Keratinocyte (primary cell): ENCODE measurements at regions not wholly inside any gene's neighbourhood (a gene's known extent, or its start where the extent isn't known, plus 50 kb on each side); places are given as distances from the start of the nearest gene placed in this dataset.

Experiments
- DNase-seq: peaks from one replicate; pipeline ENCODE4 v3.0.0-alpha.2; 2011; ENCODE audit warnings: low read depth, missing footprints, low spot score
- FAIRE-seq: peaks from 2 replicates; lab custom pipeline; 2011; peaks lifted over from hg19 to GRCh38; lab: Jason Lieb, UNC
- H2AFZ ChIP-seq: 2 replicates; pipeline ENCODE4 v1.6.0; 2012; ENCODE audit warnings: low read length, control low read depth, inconsistent platforms; ENCODE audit not compliant: control insufficient read depth
- H3K27ac ChIP-seq: 2 replicates; pipeline ENCODE4 v1.5.1; 2011; ENCODE audit warnings: low read length; ENCODE audit not compliant: control insufficient read depth, insufficient read depth
- H3K27me3 ChIP-seq: 3 replicates; pipeline ENCODE4 v1.6.0; 2011; ENCODE audit warnings: low read length; ENCODE audit not compliant: control insufficient read depth, insufficient read depth; ENCODE audit errors: extremely low read depth
- H3K36me3 ChIP-seq, 2 experiments: 2 replicates in 1 of 2; 3 replicates in 1 of 2; pipeline ENCODE4 v1.5.1; 2011; ENCODE audit warnings: low read length in 2 of 2, mild to moderate bottlenecking in 1 of 2; ENCODE audit not compliant: control insufficient read depth in 2 of 2, insufficient read depth in 2 of 2; ENCODE audit errors: extremely low read depth in 1 of 2
- H3K4me1 ChIP-seq: 3 replicates; pipeline ENCODE4 v1.5.1; 2011; ENCODE audit warnings: low read length; ENCODE audit not compliant: control insufficient read depth, insufficient read depth; ENCODE audit errors: extremely low read depth
- H3K4me2 ChIP-seq: 3 replicates; pipeline ENCODE4 v1.6.0; 2011; ENCODE audit warnings: low read depth, low read length; ENCODE audit not compliant: control insufficient read depth, insufficient read depth; ENCODE audit errors: extremely low read depth
- H3K4me3 ChIP-seq, 3 experiments: fragments of 200-600 bp in 1 of 3; sonication (generic) in 1 of 3; 2 replicates in 2 of 3; 3 replicates in 1 of 3; pipeline ENCODE4 v1.5.1; 2011 to 2016; ENCODE audit warnings: low read length in 3 of 3, mild to moderate bottlenecking in 3 of 3, control low read depth in 2 of 3, inconsistent platforms in 1 of 3, low read depth in 1 of 3, mixed read lengths in 1 of 3, mixed run types in 1 of 3, moderate library complexity in 1 of 3; ENCODE audit not compliant: control insufficient read depth in 2 of 3, insufficient read depth in 2 of 3; ENCODE audit errors: extremely low read depth in 1 of 3
- H3K79me2 ChIP-seq: 2 replicates; pipeline ENCODE4 v1.6.0; 2012; ENCODE audit warnings: low read length; ENCODE audit not compliant: control insufficient read depth, insufficient read depth
- H3K9ac ChIP-seq: 3 replicates; pipeline ENCODE4 v1.6.0; 2011; ENCODE audit warnings: low read length; ENCODE audit not compliant: control insufficient read depth, insufficient read depth; ENCODE audit errors: extremely low read depth
- H3K9me1 ChIP-seq: 3 replicates; pipeline ENCODE4 v1.6.0; 2011; ENCODE audit warnings: low read length; ENCODE audit not compliant: control insufficient read depth, insufficient read depth; ENCODE audit errors: extremely low read depth
- H3K9me3 ChIP-seq: 2 replicates; pipeline ENCODE4 v1.5.1; 2012; ENCODE audit warnings: low read depth, low read length; ENCODE audit not compliant: control insufficient read depth
- H4K20me1 ChIP-seq: 3 replicates; pipeline ENCODE4 v1.6.0; 2011; ENCODE audit warnings: low read length; ENCODE audit not compliant: control insufficient read depth, insufficient read depth; ENCODE audit errors: extremely low read depth
- EZH2 ChIP-seq: IDR thresholded peaks from one replicate; pipeline ENCODE4 v1.6.1; 2012; ENCODE audit warnings: inconsistent platforms, mild to moderate bottlenecking, low read length, moderate library complexity
- dilution Hi-C: fragments of 300-500 bp; cut with MboI; formaldehyde crosslinking; loops from one replicate; pipeline ENCODE4 v1.7.0; 2020; ENCODE audit warnings: low sequenced_read_pairs; ENCODE audit not compliant: extremely low pct_ligation_motif_present
- TF ChIP-seq, protein P1 (sequence below), 3 experiments: IDR thresholded peaks in 1 of 3; conservative IDR thresholded peaks in 1 of 3; optimal IDR thresholded peaks in 1 of 3; 2 replicates in 2 of 3; 3 replicates in 1 of 3; pipeline versions ENCODE3 to v1.5.1; 2011; ENCODE audit warnings: low read length in 3 of 3, mild to moderate bottlenecking in 3 of 3, moderate library complexity in 2 of 3, control low read depth in 1 of 3, inconsistent platforms in 1 of 3; ENCODE audit not compliant: insufficient read depth in 2 of 3; ENCODE audit errors: extremely low read depth in 1 of 3

DNA sequence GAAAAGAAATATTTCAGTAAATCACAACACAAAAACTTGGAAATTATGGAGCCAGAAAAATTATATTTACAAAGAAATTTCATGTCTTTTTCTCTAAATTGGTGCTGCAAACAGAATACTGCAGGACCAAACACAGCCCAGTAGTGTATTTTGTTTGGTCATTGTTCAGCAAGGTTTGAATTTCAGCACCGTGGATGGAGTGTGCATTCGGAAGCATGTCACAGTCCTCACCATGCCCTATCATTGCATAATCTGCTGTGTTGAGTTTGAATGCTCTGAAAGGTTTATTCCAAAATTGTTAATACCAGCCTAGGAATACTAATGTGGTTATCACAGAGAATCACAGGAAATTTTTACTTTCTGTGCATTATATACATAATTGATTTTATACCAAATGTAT lies 296.7 kb downstream of the METTL4 start:
- Histone ChIP-seq H3K4me3 (no peak overlapping the region), H3K9me3 (no peaks in the 10 kb centered on the region), H3K27ac (no peak overlapping the region), H4K20me1 (no peaks in the 10 kb centered on the region), H3K9me1 (no peaks in the 10 kb centered on the region), H3K27me3 (no peaks in the 10 kb centered on the region), H3K36me3 (no peaks in the 10 kb centered on the region), H3K79me2 (no peaks in the 10 kb centered on the region), H3K9ac (no peak overlapping the region), H3K4me2 (no peak overlapping the region), H2AFZ (no peak overlapping the region), H3K4me1 (no peaks in the 10 kb centered on the region)
- no peak for DNase-seq
- no peak for TF ChIP-seq EZH2
- TF ChIP-seq, protein P1, sequence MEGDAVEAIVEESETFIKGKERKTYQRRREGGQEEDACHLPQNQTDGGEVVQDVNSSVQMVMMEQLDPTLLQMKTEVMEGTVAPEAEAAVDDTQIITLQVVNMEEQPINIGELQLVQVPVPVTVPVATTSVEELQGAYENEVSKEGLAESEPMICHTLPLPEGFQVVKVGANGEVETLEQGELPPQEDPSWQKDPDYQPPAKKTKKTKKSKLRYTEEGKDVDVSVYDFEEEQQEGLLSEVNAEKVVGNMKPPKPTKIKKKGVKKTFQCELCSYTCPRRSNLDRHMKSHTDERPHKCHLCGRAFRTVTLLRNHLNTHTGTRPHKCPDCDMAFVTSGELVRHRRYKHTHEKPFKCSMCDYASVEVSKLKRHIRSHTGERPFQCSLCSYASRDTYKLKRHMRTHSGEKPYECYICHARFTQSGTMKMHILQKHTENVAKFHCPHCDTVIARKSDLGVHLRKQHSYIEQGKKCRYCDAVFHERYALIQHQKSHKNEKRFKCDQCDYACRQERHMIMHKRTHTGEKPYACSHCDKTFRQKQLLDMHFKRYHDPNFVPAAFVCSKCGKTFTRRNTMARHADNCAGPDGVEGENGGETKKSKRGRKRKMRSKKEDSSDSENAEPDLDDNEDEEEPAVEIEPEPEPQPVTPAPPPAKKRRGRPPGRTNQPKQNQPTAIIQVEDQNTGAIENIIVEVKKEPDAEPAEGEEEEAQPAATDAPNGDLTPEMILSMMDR (optimal IDR thresholded peaks at IDR 0.05 in 1 of 3, IDR thresholded peaks at IDR 0.05 in 1 of 3, conservative IDR thresholded peaks at IDR 0.05 in 1 of 3; ENCODE audit: extremely low read depth in 1 of 3, insufficient read depth in 2 of 3, low read length in 3 of 3), result no peak
- FAIRE-seq, result no peak
- dilution Hi-C loops, result no loop called here

DNA sequence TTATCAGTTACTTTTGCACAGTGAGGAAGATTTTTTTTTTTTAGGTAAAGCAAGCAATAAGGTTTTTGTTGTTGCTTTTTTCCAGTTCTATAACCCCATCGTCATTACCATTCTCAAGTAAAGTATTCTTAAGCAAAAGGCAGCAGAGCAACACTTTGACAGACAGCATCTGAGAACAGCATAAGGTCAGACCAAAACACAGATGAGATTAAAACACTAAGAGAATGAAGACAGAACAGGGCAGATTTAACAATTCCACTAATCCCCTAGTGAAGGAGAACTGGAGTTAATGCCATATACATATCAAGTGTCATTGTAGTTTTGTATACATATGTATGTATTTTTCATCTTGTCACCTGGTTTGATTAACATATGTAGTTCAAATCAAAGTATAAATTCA lies 290.2 kb downstream of the METTL4 start:
- DNase-seq (no peak), FAIRE-seq (no peak)
- Histone ChIP-seq H3K9me3 (no peaks in the 10 kb centered on the region), H4K20me1 (no peaks in the 10 kb centered on the region), H3K9ac (no peak overlapping the region), H3K79me2 (no peaks in the 10 kb centered on the region), H2AFZ (no peak overlapping the region), H3K4me2 (no peak overlapping the region), H3K36me3 (no peaks in the 10 kb centered on the region), H3K27me3 (no peaks in the 10 kb centered on the region), H3K4me3 (no peak overlapping the region), H3K9me1 (no peaks in the 10 kb centered on the region), H3K27ac (no peak overlapping the region), H3K4me1 (no peaks in the 10 kb centered on the region)
- TF ChIP-seq, protein P1 (optimal IDR thresholded peaks at IDR 0.05 in 1 of 3, IDR thresholded peaks at IDR 0.05 in 1 of 3, conservative IDR thresholded peaks at IDR 0.05 in 1 of 3; ENCODE audit: extremely low read depth in 1 of 3, insufficient read depth in 2 of 3, low read length in 3 of 3), result no peak
- no peak for TF ChIP-seq EZH2
- dilution Hi-C loops, result no loop called here
